Activated CD8-positive, alpha-beta memory T cell treated with anti-CD3 and anti-CD28 coated beads for 4 hours (primary cell): ENCODE measurements at regions not wholly inside any gene's neighbourhood (a gene's known extent, or its start where the extent isn't known, plus 50 kb on each side); places are given as distances from the start of the nearest gene placed in this dataset.
"Not testable (repeated sequence)": the region's sequence is repeated elsewhere in the genome, so short reads cannot be mapped to it uniquely, and the experiment has no call there.

Experiments
- DNase-seq, 2 donors: peaks; one replicate each; pipeline ENCODE4 v3.0.0-alpha.2; 2020; ENCODE audit warnings: low read depth in 2 of 2

DNA sequence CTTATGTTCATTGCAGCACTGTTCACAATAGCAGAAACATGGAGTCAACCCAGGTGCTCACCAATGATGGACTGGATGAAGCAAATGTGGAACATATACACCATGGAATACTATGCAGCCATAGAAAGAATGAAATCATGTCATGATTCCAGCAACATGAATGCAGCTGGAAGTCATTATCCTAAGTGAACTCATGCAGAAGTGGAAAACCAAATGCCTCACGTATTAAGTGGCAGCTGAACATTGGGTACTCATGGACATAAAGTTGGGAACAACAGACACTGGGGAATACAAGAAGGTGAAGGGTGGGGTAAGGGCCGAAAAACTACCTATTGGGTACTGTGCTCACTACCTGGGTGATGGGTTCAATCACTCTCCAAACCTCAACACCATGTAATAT, 915.9 kb downstream of the UQCRFS1 start:
- DNase-seq, result no peak

DNA sequence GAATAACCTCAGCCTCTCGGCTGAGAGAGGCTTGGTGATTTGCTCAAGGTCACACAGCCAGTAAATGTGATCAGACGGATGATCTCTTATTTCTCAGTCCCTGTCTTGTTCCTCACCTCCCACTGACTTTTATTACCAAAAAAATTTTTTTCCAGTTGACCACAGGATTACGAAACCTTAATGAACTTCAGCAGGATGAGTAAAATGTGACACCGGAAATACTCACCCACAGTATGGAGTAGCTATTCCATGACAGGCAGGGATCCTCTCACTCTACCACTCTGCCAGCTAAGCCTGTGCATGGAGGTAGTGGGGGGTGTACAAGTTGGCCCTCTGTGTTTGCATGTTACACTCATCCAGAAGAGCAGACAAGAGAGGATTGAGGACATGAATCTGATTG, 916.4 kb downstream of the UQCRFS1 start:
- no peak for DNase-seq

DNA sequence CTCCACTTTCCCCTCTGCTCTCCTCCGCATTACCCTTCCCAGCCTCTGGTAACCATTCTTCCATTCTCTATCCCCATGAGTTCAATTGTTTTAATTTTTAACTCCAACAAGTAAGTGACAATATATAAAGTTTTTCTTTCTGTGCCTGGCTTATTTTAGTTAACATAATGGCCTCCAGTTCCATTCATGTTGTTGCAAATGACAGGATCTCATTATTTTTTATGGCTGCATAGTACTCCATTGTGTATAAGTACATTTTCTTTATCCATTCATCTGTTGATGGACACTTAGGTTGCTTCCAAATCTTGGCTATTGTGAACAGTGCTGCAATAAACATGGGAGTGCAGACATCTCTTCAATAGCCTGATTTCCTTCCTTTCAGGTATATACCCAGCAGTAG, 918.0 kb downstream of the UQCRFS1 start:
- DNase-seq, result not testable (repeated sequence)

DNA sequence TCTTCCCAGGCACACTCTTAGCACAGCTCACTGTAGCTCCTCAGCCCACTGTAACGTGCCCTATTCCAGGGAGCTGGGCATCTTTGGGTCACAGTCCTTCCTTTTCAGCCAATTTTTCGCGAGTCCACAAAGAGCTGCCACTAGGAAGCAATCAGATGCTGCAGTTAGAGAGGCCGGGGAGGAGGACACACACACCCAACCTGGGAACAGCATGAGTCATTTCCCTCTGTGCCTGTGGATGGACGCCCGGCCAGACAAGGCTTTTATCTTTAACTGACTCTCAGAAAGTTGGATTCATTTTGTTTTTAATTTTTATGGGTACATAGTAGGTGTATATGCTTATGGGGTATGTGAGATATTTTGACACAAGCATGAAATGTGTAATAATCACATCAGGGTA, 918.6 kb downstream of the UQCRFS1 start:
- DNase-seq, result no peak

DNA sequence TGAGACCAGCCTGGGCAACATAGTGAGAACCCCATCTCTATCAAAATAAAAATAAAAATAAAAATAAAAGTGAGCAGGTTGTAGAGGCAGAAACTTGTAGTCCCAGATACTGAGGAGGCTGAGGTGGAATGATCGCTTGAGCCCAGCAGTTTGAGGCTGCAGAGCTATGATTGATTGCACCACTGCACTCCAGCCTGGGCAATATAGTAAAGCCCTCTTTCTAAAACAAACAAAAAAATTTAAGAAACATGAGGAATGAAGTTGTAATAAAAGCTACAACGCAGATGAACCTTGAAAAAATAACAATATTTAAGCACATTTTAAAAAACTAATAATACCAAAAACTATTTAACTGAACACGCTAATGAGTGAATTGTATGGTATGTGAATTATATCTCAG, 919.3 kb downstream of the UQCRFS1 start:
- no peak for DNase-seq

DNA sequence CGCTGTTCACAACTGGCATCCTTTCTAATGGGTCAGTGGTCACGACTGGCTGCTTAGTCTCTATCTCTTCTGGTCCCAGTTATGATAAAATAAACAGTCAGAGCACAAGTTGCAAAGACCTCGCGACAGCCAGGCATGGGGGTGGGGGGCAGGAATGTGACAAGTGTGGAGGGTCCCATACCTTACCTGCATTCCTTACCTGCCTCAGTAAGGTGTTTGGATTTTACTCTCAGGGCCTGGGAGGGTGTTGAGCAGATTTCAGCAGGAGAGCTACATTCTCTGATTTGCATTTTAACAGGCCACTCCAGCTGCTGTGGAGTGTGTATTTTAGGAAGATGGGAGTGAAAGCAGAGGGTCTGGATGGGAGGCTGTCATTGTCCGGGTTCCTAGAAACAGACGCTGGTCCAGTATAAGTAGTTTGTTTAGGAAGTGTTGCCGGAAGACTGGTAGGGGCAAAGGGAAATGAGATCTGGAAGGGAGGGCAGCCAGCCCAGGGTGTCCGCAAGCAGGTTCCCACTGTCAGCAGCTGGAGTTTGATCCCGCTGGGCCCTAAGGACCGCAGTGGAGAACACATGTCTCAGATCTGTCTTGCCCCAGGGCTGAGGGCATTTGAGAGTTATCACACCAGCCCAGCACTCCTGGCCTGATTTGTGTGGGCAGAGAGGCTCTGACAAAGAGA, 920.0 kb downstream of the UQCRFS1 start:
- no peak for DNase-seq

DNA sequence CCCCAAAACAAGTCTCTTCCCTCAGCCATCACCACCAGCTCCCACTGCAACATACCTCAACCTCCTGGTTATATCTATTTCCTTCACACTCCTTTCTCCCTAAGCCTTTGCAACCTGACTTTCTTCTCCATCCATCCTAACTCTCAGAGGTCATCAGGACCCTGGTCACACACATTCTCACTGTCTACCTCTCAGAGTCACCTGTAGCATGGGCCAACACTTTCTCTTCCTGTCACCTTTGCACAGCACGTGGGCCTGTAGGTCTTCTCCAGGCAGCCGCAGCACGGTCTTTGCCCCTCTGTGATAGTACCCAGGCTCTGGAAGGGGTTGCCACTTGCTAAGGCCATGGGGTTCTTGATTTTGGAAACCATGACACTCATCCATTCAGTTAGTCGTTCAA, 921.1 kb downstream of the UQCRFS1 start:
- DNase-seq, result no peak

DNA sequence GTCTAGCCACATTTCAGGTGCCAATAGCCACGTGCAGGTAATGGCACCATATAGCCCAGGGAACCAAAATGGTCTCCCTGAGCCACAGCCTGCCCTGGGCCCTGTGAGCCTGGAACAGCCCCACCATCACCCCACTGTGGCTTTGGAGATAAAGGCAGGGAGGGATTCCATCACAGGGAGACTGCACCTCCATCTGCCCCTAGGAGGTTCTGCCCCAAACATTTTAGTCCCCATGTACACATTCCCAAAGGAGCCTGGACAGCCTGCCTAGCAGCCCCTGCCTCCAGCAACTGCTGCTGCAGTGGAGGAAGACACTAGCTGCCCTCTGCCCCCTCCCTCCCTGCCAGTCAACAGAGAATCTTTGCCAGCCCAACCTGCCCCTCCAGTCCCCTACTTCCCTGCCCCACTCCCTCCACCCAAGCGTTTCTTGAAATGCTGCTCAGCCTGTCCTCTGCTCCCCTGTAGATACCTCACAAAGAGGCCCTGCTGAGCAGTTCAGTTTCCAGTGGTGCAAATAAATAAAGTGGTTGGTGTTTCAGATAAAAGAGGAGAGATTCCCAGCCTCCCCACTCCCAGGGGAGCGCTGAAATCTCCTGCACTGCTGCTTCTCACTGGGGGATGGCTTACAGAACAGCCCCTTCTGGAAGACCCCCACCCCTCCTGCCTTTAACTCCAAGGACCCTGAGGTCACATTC, 921.8 kb downstream of the UQCRFS1 start:
- no peak for DNase-seq

DNA sequence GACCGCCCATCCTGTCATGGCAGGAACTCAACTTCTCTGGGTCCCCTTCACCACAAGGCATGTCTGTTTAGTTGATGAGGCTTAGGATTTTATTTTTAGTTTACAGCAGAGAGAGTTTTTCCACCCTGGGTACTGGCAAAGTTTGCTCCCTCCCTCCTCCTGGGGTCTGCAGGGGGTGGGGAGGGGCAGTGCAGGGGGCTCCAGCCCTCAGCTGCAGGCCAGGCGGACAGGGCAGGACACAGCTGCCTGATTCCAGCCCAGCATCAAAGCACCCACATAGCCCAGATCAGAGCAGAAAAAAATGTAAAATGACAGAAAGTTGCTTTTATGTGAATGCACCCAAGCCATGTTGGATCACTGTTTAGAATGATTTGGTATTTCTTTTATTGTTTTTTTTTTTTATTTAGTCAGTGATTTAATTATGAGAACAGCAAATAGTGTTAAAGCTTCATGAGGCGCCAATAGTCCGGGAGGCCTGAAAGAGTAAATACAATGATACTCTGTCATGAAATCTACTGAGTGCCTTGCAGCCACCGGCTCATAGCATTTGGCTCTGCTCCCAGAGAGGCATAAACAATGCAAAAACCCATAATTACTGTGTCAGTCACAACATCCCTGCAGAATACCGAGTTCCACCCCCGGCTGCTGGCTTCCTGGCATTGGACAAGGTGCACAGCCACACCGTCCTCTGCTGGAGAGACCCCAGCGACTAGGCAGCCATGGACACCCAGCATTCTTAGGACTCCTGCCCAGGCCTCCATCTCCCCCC, 923.5 kb downstream of the UQCRFS1 start:
- no peak for DNase-seq

DNA sequence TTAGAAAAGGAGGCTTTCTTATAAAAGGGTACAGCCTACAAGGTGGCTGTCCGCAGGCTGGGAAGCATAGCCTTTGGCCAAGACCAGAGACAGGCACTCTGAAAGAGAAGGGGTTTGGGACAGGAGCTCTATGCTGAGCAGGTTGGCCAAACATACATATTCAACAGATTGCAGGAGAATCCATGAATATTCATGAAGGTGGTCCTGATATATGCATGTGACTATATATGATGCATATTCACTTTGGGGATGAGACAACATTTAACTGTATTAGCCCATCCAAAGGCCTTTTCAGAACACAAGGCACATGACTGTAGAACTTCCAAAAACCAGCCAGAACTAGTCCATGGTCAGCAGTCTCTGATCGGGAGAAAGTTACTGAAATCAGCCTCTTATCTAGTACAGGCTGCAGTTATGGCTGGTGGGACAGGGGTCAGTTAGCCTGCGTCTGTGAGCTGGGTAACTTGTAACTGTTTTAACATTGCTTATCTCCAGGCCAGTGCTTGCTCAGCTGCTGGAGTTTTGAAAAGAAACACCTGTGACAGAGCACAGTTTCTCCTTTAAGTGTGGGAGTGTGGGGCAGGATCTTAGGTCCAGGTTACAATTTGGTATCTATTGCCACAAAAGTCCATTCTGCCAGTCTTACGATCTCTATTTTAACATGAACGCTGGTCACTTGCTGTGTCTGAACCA, 924.2 kb downstream of the UQCRFS1 start:
- no peak for DNase-seq

DNA sequence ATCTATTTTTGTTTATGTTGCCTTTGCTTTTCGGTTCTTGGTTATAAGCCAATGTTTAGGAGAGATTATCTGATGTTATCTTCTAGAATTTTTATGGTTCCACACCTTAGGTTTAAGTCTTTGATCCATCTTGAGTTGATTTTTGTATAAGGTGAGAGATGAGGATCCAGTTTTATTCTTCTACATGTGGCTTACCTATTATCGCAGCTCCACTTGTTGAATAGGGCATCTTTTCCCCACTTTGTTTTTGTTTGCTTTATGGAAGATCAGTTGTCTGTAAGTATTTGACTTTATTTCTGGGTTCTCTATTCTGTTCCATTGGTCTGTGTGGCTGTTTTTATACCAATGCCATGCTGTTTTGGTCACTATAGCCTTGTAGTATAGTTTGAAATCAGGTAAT, 927.0 kb downstream of the UQCRFS1 start:
- DNase-seq, result no peak

DNA sequence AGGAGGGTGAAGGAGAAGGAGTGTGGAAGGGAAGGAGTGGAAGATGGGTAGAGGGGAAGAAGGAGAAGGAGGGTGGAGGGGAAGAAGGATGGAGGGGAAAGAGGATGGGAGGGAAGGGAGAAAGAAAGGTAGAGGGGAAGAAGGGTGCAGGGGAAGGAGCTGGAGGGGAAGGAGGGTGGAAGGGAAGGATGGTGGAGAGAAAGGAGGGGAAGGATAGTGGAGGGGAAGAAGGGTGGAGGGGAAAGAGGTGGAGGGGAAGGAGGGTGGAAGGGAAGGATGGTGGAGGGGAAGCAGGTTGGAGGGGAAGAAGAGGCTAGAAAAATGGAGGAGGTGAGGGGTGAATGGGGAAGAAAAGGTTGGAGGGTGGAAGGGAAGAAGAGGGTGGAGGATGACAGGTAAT, 927.9 kb downstream of the UQCRFS1 start:
- DNase-seq, result no peak

DNA sequence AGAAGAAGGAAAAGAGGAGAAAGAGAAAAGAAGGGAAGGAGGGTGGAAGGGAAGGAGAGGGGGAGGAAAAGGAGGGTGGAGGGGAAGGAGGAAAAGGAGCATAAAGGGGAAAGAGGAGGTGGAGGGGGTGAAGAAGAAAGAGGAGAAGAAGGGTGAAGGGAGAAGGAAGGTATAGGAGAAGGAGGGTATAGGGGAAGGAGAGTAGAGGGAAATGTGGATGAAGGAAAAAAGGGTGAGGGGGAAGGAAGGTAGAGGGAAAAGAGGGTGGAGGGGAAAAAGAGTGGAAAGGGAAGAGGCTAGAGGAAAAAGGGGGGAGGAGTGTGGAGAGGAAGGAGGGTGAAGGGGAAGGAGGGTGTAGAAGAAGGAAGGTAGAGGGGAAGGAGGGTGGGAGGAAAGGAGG, 928.6 kb downstream of the UQCRFS1 start:
- DNase-seq, result no peak

DNA sequence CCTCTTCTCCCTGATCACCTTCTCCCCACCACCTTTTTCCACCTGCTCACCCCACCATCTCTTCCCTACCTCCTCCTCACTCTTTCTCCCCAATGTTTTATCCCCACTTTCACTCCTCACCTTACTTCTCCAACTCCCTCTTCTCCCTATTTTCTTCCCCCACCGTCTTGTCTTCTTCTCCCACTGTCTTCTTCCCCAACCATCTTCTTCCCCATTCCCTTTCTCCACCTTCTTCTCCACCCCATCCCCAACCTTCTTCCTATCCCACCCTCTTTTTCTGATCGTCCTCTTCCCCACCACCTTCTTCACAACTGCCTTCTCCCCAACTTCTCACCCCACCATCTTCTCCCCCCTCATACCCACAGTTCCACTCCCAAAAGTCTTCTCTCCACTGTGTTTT, 929.4 kb downstream of the UQCRFS1 start:
- no peak for DNase-seq

DNA sequence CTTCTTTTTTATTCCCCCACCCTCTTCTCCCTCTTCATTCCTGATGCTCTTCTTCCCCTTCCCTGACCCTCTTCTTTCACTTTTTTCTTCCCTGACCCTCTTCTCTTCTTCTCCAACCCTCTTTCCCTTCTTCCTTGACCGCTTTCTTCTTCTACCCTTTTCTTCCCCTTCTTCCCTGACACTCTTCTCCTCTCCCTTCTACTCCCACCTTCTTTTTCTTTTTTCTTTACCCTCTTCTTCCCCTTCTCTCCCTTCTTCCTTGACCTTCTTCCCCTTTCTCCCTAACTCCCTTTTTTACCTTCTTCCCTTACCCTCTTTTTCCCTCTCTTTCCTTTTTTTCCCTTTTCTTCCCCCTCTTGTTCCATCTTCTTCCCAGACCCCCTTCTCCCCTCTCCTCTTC, 931.3 kb downstream of the UQCRFS1 start:
- no peak for DNase-seq

DNA sequence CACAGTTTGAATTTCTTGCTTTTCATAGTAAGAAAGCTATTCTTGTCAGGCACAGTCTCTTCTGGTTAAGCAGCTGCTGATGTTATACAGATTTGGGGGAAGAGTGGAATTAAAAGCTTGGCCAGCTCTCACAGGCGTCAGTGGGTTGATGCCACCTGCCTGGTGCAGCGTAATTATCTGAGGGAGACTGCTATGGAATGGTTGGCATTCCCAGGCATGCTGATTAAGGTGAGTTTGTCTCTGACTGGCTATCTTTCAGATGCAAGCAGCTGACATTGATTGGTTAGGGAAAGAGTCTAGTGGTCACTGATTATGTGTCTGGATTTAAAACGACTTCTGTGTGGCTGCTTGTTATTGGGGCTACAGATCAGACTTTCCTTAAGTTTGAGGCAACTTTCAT, 948.4 kb downstream of the UQCRFS1 start:
- no peak for DNase-seq

DNA sequence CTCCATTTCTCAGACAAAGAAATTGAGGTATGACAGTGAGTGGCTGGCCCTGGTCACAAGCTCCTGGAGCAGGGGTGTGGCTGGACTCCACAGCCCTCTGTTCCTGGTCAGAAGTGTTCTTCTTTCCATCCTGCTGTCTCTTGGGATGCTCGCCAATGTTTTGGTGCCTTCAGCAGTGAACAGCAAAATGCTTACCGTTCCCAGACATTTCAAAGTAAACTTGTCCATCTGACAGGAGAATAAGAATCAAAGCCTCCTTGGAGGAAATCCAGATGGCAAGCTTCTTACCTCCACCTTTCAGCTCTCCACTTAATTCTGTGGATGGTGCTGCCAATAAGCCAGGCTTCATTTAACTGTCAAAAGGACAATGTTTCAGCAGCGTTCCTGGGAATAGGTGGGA, 954.1 kb downstream of the UQCRFS1 start:
- DNase-seq, result no peak

DNA sequence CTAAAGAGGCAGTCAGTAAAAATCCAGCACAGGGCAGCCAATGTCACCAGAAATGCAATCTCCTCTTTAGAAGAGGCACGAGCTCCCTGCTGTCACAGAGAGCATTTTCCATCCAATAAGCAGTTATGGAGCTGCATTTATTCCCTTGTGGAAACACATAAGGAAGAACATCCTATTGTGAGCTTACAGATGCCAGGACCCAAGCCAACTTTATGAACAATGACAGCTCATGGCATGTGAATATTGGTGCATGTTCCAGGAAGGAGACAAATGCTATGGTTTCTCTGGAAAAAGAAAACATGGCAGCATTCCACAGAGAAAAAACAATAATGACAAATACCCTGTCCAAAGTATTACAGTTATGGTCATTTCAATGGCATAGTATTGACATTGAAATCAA, 955.6 kb downstream of the UQCRFS1 start:
- DNase-seq, result no peak

DNA sequence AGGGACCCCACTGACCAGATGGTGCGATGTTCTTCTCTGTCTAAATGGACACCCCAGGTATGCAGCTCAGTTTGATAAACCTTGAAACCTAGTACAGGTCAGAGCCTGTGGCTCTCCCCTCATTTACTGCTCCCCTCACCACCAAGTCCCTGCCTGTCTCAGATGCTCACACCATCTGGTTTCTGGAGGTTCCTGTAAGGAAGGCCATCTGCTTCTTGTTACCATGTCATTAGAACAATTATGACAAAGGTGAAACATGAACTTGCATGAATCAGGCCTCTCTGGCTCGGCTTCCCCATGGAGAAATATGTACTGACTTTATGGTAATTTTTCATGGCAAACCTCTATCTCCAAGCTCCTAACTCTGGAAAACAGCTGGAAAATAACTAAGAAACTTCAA, 965.7 kb downstream of the UQCRFS1 start:
- DNase-seq, result no peak

DNA sequence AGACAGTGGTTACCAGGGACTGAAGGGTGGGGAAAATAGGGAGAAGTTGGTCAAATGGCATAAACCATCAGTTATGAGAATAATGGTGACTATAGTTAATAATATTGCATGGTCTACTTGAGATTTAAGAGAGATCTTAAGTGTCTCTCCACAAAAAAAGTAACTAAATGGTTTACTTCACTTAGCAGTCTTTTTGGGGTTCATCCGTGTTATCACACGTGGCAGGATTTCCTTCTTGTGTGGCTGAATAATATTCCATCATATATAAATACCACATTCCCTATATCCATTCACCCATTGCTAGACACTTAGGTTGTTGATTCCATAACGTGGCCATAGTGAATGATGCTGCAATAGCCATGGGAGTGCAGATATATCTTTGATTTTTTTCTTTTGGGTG, 967.0 kb downstream of the UQCRFS1 start:
- DNase-seq, result no peak

DNA sequence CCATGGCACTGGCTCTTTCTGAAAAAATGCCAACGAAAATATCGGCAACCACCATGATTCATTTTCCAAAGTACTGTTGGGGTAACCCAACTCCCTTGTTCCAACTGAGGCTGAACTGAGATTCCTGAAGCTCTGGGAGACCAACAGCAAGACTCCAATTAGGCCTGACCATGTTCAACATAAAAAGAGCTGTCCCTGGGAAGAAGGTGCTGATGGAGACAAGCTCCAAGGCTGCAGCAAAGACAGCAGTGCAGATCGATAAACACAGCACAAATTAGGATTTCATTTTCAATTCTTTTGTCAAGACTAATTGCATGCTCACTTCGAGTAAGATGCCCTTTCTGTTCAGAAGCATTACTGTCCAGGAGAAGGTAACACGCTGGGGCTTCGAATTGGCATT, 968.0 kb downstream of the UQCRFS1 start:
- DNase-seq, result no peak

DNA sequence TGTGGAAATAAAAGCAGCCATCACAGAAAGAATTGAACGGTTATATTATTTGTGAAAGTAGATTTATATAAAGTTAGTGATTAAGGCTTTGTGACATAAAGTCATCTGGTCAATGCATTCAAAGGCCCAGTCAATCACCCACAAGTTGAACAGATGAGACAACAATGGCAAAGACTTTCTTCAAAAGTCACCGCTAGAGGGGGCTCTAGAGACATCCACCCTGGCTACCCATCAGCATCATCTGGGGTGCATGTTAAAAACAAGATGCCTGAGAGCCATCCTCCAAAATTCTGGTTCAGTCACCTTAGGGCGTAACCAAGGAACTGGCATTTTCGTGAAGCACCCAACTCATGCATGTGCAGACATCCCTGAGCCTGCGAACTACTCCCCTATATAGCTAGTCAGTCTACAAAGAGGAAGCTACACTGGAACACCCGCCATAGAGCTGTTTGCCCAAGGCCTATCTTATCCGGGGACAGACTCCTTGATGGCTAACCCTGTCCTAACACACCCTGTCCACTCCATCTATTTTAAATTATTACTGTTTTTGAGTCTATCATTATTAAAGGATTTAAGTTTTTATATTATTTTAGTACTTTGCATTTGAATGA, 970.5 kb downstream of the UQCRFS1 start:
- no peak for DNase-seq
